ENCODE measurements at regions not wholly inside any gene's neighbourhood (a gene's known extent, or its start where the extent isn't known, plus 50 kb on each side); places are given as distances from the start of the nearest gene placed in this dataset.
"Not testable (repeated sequence)": the region's sequence is repeated elsewhere in the genome, so short reads cannot be mapped to it uniquely, and the experiment has no call there.

DNA sequence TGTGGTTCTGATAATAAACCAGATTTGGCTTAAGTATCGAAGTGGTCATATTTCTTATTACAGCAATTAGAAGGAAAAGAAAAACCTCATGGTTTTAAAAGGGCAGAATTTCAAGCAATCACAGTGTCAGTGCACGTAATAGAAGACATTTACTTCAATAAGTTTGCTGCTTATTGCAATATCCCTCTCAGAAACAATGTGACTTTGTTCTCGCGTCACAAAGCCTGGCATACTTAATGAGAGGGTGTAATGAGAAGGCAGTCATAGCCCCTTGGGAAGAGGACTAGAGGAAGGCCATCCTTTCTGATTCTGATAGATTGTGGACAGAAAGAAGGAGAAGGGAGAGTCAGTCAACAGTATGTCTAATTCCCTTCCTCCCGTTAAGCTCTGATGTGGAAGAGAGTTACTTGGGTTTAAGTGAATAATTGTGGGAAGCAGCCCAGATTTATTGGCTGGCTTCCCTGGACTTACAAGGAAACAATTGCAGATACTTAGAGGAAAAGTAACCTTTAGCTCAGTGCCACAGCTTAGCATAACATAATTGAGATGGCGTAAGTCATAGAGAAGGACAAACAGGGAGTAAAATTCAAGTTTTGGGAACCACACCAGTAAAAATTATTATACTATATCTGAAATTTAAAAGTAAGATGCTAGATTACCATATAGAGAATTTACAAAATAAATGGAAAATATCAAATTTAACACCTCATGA is 738.2 kb downstream of the PRIM2 start:
- not testable (repeated sequence) for TF ChIP-seq EZH2 (IDR thresholded peaks at IDR 0.05; ENCODE audit: insufficient read depth, poor library complexity, severe bottlenecking); EZH2phosphoT487 (IDR thresholded peaks at IDR 0.05; ENCODE audit: insufficient read depth, low read depth)
